ENCODE measurements at regions not wholly inside any gene's neighbourhood (a gene's known extent, or its start where the extent isn't known, plus 50 kb on each side); places are given as distances from the start of the nearest gene placed in this dataset.

DNA sequence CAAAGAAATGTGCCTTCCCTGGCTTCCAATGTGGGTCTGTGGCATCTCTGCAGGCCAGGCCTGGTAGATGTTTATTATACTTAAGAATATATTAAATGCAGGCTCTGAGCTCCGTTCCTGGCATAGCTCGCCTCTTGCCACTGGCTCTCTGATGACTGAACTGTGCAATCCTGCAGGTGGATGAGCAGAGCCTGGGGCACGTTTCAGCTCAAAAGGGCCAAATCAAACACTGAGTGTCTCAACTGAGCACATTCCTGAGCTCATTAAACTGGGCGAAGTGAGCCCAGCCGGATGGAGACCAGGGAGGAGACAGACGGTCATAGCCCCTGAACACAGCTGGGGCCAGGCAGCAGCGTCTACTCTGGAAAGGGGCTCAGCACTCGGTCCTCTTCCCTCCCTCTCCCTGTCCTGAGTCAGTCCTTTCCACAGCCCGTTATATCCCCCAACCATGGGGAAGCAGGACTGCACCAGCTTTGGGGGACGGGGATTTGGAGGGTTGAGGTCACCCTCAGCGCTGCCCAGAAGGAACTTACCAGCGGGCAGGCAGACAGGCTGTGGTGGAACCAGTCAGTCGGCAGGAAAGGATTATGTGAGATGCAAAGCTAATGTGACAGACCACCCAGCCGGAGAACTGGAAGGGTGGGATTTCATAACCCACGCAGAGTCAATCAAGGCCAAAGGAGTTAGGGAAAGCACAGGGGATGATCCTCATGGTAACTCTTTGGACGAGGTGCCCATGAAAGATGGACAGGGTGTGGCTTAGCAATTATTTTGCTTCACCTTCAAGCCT, 77.4 kb upstream of the ANKRD34C start:
- Histone ChIP-seq H3K4me3 (ENCODE audit: low read depth, low read length) (no peak overlapping the region), H3K27me3 (ENCODE audit: control insufficient read depth, insufficient read depth, low read length) (peaks cover 17% of the 10 kb centered on the region), H3K36me3 (ENCODE audit: control insufficient read depth, insufficient read depth, low read length) (no peaks in the 10 kb centered on the region)
- TF ChIP-seq, protein P1, sequence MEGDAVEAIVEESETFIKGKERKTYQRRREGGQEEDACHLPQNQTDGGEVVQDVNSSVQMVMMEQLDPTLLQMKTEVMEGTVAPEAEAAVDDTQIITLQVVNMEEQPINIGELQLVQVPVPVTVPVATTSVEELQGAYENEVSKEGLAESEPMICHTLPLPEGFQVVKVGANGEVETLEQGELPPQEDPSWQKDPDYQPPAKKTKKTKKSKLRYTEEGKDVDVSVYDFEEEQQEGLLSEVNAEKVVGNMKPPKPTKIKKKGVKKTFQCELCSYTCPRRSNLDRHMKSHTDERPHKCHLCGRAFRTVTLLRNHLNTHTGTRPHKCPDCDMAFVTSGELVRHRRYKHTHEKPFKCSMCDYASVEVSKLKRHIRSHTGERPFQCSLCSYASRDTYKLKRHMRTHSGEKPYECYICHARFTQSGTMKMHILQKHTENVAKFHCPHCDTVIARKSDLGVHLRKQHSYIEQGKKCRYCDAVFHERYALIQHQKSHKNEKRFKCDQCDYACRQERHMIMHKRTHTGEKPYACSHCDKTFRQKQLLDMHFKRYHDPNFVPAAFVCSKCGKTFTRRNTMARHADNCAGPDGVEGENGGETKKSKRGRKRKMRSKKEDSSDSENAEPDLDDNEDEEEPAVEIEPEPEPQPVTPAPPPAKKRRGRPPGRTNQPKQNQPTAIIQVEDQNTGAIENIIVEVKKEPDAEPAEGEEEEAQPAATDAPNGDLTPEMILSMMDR (IDR thresholded peaks at IDR 0.05; ENCODE audit: insufficient read depth, low read length, poor library complexity, severe bottlenecking), result no peak
- no peak for DNase-seq (ENCODE audit: low read depth)

DNA sequence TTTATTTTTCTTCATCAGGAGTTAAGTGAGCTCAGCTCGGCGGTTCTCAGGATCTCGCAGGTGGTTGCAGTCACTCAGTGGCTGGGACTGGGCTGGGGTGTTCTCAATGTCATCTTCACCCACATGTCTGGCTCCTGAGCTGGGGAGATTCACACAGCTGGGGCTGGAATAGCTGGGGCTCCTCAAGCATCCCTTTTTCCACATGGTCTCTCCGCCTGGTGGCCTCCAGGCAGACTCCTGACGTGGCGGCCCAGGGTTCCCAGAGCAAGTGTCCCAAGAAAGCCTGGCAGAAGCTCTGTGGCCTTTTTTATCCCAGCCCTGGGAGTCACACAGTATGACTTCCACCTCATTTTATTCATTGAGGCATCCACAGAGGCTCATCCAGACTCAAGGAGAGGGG, 84.1 kb upstream of the ANKRD34C start:
- H3K4me3 ChIP-seq (ENCODE audit: low read depth, low read length), result no peak overlapping the region
- TF ChIP-seq, protein P1 (IDR thresholded peaks at IDR 0.05; ENCODE audit: insufficient read depth, low read length, poor library complexity, severe bottlenecking), result no peak

DNA sequence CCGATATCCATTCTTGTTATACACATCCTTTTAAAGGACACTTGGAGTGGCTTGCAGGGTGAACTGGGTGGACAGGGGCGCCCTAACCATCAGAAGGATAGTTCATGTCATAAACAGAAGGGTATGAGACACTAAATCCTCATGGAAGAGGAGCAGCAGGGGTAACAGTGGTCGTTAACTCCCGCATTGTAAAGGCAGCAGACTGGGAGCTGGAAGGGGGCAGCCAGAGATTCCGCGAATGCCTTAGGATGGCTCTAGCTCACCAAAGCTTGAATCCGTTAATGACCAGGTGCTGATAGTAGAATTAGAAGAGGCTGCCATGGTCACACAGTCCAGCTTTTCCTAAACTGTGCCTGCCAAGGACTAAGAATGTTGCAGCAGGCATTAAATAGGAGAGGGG, 85.2 kb upstream of the ANKRD34C start:
- Histone ChIP-seq H3K4me3 (ENCODE audit: low read depth, low read length) (no peak overlapping the region), H3K36me3 (ENCODE audit: control insufficient read depth, insufficient read depth, low read length) (no peaks in the 10 kb centered on the region), H3K27me3 (ENCODE audit: control insufficient read depth, insufficient read depth, low read length) (peaks cover 12% of the 10 kb centered on the region)
- TF ChIP-seq, protein P1 (IDR thresholded peaks at IDR 0.05; ENCODE audit: insufficient read depth, low read length, poor library complexity, severe bottlenecking), result no peak
- no peak for DNase-seq (ENCODE audit: low read depth)

More for the DNA sequence above, 84.1 kb upstream of the ANKRD34C start:
- H3K36me3 ChIP-seq (ENCODE audit: control insufficient read depth, insufficient read depth, low read length), result no peaks in the 10 kb centered on the region
- peaks cover 4% of the 10 kb centered on the region for H3K27me3 ChIP-seq (ENCODE audit: control insufficient read depth, insufficient read depth, low read length)
- no peak for DNase-seq (ENCODE audit: low read depth)

DNA sequence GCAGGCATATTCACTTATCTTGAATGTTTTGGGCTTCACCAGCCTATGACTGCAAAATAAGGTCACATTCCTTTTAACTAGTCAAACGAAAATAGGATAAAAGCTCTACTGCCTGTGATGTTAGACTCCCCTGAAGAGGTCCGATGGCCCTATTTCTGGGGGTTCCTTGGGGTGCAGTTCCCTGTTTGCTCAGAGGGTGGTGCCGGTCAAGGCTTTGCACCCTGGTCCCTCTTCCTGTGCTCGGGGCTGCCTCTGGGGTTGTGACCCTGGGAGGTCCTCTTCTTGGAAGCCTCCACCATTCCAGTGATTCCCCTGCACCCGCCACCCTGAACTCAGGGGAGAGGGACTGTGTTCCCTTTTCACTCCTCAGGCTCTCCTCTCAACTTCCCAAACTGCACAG, 86.7 kb upstream of the ANKRD34C start:
- Histone ChIP-seq H3K36me3 (ENCODE audit: control insufficient read depth, insufficient read depth, low read length) (no peaks in the 10 kb centered on the region), H3K4me3 (ENCODE audit: low read depth, low read length) (no peak overlapping the region), H3K27me3 (ENCODE audit: control insufficient read depth, insufficient read depth, low read length) (peaks cover 12% of the 10 kb centered on the region)
- TF ChIP-seq, protein P1 (IDR thresholded peaks at IDR 0.05; ENCODE audit: insufficient read depth, low read length, poor library complexity, severe bottlenecking), result no peak
- DNase-seq (ENCODE audit: low read depth), result no peak

DNA sequence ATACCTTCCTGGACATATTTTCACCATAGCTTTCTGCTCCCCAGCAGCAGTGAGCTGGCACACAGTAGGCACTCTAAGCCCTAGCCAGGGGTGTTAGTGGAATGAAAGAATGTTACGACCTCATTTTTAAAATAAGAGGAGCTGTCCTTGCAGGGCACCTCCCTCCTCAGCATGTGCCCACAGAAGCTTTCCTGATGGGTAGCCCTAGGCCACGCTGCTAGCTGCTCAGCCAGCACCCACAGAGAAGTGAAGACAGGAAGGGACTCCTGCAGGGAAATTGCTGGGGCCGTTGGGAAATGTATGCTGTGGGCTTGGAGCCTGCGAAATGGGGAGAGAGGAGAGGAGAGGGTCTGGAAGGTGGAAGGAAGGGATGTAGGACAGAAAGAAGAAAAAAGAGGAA, 87.3 kb upstream of the ANKRD34C start:
- H3K4me3 ChIP-seq (ENCODE audit: low read depth, low read length), result no peak overlapping the region
- DNase-seq (ENCODE audit: low read depth), result no peak
- no peaks in the 10 kb centered on the region for H3K36me3 ChIP-seq (ENCODE audit: control insufficient read depth, insufficient read depth, low read length)
- TF ChIP-seq, protein P1 (IDR thresholded peaks at IDR 0.05; ENCODE audit: insufficient read depth, low read length, poor library complexity, severe bottlenecking), result no peak
- H3K27me3 ChIP-seq (ENCODE audit: control insufficient read depth, insufficient read depth, low read length), result peaks cover 12% of the 10 kb centered on the region

DNA sequence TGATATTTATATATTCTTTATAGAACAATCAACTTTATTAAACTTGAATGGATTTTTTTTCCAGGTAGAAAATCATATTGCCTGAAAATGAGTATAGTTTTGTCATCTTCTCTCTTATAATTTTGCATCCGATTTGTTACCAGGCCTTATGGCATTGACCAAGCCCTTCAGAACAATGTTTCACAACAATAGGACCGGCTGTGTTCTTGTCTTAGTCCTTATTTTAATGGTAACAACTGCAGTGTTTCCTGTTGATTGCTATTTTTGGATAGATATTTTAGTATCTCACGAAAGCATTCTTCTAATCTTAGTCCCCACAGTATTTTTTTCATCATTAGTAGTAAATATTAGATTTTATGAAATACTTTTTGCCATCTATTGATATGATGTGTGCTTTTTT, 88.1 kb upstream of the ANKRD34C start:
- Histone ChIP-seq H3K4me3 (ENCODE audit: low read depth, low read length) (no peak overlapping the region), H3K27me3 (ENCODE audit: control insufficient read depth, insufficient read depth, low read length) (peaks cover 12% of the 10 kb centered on the region), H3K36me3 (ENCODE audit: control insufficient read depth, insufficient read depth, low read length) (no peaks in the 10 kb centered on the region)
- TF ChIP-seq, protein P1 (IDR thresholded peaks at IDR 0.05; ENCODE audit: insufficient read depth, low read length, poor library complexity, severe bottlenecking), result no peak
- DNase-seq (ENCODE audit: low read depth), result no peak

All from kidney epithelial cell (primary cell).